Activated naive CD4-positive, alpha-beta T cell treated with anti-CD3 and anti-CD28 coated beads, Interleukin-2, amount 50 U/mL, for 72 hours (primary cell): ENCODE measurements at regions not wholly inside any gene's neighbourhood (a gene's known extent, or its start where the extent isn't known, plus 50 kb on each side); places are given as distances from the start of the nearest gene placed in this dataset.
"Not testable (repeated sequence)": the region's sequence is repeated elsewhere in the genome, so short reads cannot be mapped to it uniquely, and the experiment has no call there.

ENCODE experiments used
- ATAC-seq, 2 donors: fragments of 150-1000 bp; cut with Tn5 transposase; 2 replicates each; pipeline ENCODE4 v1.10.0; 2021; ENCODE audit warnings: mild to moderate bottlenecking in 2 of 2, moderate library complexity in 2 of 2
- DNase-seq, 2 donors: peaks; one replicate each; pipeline ENCODE4 v3.0.0; 2021 to 2022; ENCODE audit warnings: low spot score in 2 of 2
- H3K27ac Mint-ChIP-seq, 2 donors: one replicate each; pipeline ENCODE4 v1.8.0; 2022; ENCODE audit warnings: mild to moderate bottlenecking in 2 of 2, mixed read lengths in 2 of 2
- H3K36me3 Mint-ChIP-seq, 2 donors: one replicate each; pipeline ENCODE4 v1.8.0; 2022; ENCODE audit warnings: mixed read lengths in 2 of 2
- H3K9me3 Mint-ChIP-seq, 2 donors: one replicate each; pipeline ENCODE4 v1.8.0; 2022; ENCODE audit warnings: mixed read lengths in 2 of 2

DNA sequence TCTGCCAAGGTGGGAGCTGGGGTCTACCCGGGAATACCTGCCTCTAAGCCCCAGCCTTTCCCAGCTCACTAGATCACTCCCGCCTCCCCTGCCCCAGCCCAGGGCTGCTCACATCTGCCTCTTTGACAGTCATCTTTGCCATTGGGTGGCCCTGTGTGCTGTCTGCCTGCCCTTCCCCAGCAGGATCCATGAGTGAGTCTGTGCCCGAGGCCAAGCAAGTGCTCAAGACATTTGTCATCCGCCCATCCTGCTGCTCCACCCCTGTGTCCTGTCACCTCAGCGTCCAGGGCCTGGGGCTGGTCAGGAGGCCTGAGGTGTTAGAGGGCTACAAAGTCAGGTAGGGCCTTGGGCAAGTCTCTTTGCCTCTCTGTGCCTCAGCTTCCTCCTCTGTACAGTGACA is 89.4 kb downstream of the LSM3 start:
- no peaks in the 10 kb centered on the region for H3K9me3 Mint-ChIP-seq
- no peak overlapping the region for H3K27ac Mint-ChIP-seq
- DNase-seq (no peak), ATAC-seq (no peak)
- H3K36me3 Mint-ChIP-seq = no peaks in the 10 kb centered on the region

DNA sequence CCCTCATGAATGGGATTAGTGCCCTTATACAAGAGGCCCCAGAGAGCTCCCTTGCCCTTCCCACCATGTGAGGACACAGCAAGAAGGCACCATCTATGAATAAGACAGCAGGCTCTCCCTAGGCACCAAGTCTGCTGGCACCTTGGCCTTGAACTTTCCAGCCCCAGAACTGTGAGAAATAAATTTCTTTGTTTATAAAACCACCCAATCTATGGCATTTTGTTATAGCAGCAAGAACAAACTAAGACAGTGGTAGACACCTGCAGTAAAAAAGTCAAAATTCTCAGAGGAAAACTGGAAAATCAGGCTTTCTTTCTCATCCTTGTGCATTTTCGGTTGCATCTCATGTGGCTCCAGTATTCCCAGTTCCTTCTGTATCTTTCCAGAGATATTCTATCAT is 90.3 kb downstream of the LSM3 start:
- H3K36me3 Mint-ChIP-seq = no peaks in the 10 kb centered on the region
- H3K27ac Mint-ChIP-seq = no peak overlapping the region
- no peak for ATAC-seq
- DNase-seq = no peak
- no peaks in the 10 kb centered on the region for H3K9me3 Mint-ChIP-seq

DNA sequence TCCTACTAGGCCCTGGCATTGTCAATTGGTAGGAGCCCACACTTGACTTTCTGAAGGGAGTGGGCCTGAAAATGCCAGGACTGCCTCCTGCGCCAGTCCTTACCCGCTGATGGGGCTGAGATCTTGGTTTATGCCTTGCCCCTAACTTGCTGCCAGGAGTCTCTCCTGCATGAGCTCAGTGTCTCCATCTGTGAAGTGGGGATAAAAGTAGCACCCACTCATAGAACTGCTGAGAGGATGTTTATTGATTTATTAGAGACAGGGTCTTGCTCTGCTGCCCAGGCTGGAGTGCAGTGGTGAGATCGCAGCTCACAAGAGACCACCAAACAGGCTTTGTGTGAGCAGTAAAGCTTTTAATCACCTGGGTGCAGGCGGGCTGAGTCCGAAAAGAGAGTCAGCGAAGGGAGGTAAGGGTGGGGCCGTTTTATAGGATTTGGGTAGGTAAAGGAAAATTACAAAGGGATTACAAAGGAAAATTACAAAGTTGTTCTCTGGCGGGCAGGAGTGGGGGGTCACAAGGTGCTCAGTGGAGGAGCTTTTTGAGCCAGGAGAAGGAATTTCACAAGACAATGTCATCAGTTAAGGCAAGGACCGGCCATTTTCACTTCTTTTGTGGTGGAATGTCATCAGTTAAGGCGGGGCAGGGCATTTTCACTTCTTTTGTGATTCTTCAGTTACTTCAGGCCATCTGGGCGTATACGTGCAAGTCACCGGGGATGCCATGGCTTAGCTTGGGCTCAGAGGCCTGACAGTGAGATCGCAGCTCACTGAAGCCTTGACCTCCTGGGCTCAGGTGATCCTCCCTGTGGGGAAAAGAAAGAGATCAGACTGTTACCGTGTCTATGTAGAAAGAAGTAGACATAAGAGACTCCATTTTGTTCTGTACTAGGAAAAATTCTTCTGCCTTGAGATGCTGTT is 93.7 kb downstream of the LSM3 start:
- not testable (repeated sequence) for H3K36me3 Mint-ChIP-seq, ATAC-seq, H3K9me3 Mint-ChIP-seq, H3K27ac Mint-ChIP-seq, DNase-seq

DNA sequence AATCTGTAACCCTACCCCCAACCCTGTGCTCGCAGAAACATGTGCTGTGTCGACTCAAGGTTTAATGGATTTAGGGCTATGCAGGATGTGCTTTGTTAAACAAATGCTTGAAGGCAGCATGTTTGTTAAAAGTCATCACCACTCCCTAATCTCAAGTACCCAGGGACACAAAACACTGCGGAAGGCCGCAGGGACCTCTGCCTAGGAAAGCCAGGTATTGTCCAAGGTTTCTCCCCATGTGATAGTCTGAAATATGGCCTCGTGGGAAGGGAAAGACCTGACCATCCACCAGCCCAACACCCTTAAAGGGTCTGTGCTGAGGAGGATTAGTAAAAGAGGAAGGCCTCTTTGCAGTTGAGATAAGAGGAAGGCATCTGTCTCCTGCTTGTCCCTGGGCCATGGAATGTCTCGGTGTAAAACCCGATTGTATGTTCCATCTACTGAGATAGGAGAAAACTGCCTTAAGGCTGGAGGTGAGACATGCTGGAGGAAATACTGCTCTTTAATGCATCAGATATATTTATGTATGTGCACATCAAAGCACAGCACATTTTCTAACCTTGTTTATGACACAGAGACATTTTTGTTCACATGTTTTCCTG is 94.4 kb downstream of the LSM3 start:
- not testable (repeated sequence) for DNase-seq, H3K9me3 Mint-ChIP-seq

DNA sequence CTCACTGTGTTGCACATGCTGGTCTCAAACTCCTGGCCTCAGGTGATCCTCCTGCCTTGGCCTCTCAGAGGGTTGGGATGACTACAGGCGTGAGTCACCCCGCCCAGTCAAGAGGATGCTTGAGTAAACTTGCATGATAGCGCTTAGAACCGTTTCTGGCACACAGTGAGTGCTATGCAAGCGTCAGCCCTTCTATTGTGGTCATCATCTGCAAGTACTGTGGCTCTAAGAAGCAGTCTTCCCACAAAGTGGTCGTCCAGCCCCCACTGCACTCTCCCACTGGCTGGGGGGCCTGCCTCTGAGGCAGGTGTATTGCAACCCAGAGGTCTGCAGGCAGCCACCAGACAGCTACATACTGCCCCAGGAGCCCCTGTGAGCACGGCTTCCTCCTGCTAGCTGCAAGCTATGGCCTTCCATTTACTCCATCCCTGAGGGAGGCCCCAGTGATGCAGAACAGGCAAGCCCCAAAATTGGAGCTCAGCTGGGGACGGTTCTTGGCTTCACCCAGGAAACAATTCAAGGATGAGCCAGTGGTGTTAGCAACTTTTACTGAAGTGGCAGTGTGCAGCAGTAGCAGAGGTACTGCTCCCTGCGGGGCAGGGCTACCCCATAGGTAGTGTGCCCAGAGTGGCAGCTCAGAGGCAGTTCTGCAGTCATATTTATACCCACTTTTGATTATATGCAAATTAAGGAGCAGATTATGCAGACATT is 95.4 kb downstream of the LSM3 start:
- Mint-ChIP-seq H3K27ac (no peak overlapping the region), H3K36me3 (no peaks in the 10 kb centered on the region), H3K9me3 (no peaks in the 10 kb centered on the region)
- ATAC-seq = no peak
- no peak for DNase-seq

More for the DNA sequence above, 94.4 kb downstream of the LSM3 start:
- H3K27ac Mint-ChIP-seq, ATAC-seq, H3K36me3 Mint-ChIP-seq: not testable (repeated sequence)

DNA sequence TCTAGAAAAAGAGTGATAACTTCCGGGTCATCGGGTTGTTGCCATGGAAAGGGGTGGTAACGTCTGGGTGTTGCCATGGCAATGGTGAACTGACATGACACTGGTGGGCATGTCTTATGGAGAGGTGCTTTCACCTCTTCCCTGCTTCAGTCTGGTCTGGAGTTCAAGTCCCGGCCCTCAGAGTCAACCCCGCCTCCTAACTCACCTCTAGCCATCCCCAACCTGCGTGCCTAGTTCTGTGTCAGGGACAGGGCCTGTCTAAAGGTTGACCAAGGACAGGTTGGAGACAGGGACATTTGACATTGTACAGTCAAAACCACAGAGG is 96.0 kb downstream of the LSM3 start:
- no peaks in the 10 kb centered on the region for H3K9me3 Mint-ChIP-seq
- ATAC-seq (no peak), DNase-seq (no peak)
- H3K27ac Mint-ChIP-seq = no peak overlapping the region
- no peaks in the 10 kb centered on the region for H3K36me3 Mint-ChIP-seq

DNA sequence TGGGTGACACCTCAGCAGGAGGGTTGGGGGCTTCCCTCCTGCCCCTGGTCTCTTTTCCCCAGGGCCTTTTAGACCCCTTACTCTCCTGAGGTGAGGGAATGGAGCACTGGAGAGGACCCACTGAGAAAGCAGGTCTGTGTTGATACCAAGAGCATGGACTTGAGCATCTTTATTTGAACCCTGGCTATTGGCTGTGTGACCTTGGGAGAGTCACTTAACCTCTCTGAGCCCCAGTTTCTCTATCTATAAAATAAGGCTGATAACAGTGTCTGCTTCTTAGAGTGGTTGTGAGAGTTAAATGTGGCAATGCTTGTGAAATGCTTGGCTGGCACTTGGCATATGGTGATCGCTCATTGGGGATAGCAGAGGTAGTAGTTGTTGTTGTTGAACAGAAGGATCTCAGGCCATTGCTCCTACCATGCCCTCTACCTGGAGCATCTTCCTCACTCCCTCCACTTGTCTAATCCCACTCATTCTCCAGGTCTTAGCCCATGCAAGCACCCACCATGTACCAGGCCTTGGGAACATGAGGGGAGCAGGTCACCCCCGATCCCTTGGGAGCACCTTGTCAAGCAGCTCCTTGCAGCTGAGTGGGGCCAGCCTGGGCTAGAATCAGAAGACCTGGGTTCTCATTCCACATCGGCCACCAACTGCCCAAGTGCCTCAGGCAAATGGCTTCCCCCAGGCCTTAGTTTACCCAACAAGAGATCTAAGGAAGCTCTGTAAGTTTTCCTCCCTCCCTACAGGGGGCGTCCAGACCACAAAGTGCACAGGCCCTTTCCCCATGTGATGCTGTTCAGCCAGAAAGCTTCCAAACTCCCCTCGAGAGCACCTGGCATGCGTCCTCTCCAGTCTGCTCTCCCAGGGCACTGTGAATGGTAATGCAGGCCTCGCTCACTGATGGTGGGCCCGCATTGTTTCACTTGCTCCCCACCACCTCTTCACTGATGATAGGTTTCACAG is 96.7 kb downstream of the LSM3 start:
- DNase-seq (no peak), ATAC-seq (no peak)
- no peaks in the 10 kb centered on the region for H3K9me3 Mint-ChIP-seq
- H3K36me3 Mint-ChIP-seq = no peaks in the 10 kb centered on the region
- no peak overlapping the region for H3K27ac Mint-ChIP-seq

DNA sequence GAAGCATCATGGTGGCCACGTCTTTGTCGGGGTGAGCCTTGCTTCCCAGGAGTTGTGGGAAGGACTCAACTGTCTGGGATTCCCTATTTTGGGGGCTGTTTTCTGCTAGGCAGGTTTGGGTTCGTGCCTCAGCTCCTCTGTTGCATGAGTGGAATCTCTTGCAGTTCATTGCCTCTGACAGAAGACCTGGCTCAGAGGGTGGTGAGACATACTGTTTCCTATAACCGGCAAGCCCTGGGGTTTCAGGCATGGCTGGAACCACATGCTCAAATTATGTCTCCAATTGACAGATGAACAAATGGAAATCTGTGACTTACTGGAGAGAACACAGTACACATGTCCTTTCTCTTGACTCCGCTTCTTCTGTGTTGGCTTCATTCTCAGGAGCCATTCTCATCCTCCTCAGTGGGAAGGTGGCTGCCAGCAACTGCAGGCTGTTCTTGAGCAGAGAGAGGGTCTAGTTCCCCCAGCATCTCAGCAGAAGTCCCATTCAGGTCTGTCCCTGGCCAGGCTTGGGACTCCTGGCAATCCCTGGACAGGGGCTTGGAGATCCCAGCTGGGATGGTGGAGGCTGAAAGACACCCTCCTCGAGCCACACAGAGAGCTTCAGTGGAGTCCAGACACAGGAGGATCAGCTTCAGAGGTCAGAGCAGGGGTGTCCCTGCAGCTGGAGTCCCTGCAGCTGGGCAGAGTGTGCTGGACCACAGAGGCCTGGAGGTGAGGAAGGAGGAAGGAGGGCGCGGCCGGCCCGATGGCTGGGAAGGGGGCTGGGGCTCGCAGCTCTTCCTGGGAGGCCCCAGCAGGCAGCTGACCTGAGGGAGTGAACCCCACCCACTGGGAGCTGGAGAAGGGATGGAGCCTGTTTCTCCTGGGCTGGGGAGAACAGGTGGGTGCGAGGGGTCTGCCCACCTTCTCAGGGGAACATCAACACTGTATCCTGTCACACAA is 97.6 kb downstream of the LSM3 start:
- Mint-ChIP-seq H3K9me3 (no peaks in the 10 kb centered on the region), H3K27ac (no peak overlapping the region), H3K36me3 (no peaks in the 10 kb centered on the region)
- DNase-seq (no peak), ATAC-seq (no peak)

DNA sequence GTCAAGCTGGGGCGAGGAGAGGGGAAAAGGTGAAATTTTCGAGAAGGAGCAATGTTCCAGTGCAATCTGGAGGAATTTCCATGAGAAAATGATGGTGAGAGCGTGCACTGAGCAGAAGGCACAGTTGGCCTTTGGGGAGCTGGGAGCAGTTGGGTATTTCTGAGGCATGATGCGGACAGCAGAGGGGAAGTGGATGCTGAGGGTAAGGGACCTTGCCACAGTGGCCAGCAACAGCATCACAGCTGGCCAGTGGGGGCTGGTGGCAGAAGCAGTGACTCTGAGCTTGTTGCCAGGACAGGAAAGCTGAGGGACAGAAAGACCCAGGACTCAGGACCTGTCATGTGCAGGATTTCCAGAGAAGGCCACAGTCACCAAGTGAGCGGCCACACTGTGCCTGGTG is 98.9 kb downstream of the LSM3 start:
- no peak for DNase-seq
- ATAC-seq = no peak
- no peaks in the 10 kb centered on the region for H3K9me3 Mint-ChIP-seq
- no peaks in the 10 kb centered on the region for H3K36me3 Mint-ChIP-seq
- no peak overlapping the region for H3K27ac Mint-ChIP-seq

DNA sequence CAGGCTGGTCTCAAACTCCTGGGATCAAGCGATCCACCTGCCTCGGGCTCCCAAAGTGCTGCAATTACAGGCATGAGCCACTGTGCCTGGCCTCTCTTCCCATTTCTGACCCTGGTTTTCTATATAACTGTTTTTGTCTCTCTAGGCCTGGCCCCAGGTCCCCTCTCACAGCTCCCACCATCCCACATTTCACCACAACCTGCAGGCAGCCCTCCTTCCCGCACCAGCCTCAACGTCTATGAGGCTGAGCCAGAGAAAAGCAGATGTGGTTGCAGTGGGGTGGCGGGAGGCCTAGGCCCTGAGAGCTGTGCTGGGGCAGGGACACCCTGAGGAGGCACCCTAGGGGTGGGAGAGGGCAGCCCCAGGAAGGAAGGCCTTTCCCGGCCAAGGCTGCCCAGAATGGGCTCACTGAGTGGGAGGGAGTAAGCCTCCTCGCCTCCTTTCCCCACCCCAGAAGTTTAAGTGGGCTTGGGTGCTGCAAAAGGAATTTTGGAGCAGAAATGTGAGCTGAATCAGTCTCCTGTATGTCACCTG is 99.7 kb downstream of the LSM3 start:
- Mint-ChIP-seq H3K9me3 (no peaks in the 10 kb centered on the region), H3K36me3 (no peaks in the 10 kb centered on the region), H3K27ac (no peak overlapping the region)
- no peak for ATAC-seq
- DNase-seq = no peak

DNA sequence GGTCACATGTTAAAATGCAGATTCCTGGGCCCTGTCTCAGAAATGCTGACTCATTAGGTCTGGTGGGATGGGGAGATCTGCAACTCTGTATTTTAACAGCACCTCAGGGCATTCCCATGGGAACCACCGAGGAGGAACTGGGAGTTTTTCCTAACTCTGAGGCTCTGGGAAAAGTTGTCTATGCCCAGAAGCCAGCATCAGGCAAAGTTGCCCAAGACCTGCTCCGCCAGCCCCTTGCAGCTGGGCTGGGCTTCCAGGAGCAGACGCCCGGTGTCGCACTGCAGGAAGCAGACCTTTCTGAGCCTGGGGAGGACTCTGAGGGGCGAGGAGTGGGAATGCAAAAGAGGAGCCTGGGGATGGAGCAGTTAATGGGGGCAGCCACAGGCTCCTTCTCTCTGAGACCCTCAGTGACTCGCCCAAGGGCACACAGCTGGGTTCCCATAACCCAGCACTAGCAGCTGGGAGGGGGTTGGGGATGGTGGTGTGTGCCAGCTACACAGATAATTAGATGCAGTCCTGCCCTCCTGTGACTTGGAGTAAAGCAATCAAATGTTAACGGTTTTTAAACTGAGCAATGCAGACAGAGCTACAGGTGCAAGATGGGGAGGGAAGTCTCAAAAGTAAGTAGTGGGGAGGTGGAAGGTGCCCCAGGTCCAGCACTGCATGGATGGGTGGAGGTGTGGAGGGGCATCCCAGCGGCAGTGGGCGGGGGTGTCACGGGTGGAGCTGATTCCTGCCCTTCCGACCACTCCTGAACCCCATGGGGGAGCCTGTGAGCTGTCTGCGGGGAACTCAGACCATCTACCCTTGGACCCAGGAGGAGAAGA is 100.4 kb downstream of the LSM3 start:
- Mint-ChIP-seq H3K36me3 (no peaks in the 10 kb centered on the region), H3K27ac (no peak overlapping the region), H3K9me3 (no peaks in the 10 kb centered on the region)
- DNase-seq (no peak), ATAC-seq (no peak)

DNA sequence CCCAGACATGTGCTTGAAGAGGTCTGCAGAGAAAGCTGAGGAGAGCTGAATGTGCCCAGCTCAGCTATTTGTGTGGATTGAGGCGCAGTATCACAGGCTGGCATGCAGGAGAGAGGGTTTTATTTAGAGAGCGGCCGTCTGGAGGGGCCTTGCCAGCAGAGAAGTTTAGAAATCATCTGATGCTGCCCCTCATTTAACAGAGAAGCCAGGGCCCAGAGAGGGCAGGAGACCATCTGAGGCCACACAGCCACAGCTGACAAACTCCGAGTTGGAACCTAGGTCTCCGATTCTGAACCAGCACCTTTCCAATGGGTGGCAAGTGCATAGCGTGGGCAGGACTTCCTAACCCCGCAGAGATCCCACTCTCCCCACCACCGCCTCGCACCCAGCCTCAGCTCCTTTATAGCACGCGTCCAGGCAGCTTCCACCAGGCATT is 101.0 kb downstream of the LSM3 start:
- H3K9me3 Mint-ChIP-seq = no peaks in the 10 kb centered on the region
- no peak for ATAC-seq
- no peaks in the 10 kb centered on the region for H3K36me3 Mint-ChIP-seq
- DNase-seq = no peak
- H3K27ac Mint-ChIP-seq = no peak overlapping the region

DNA sequence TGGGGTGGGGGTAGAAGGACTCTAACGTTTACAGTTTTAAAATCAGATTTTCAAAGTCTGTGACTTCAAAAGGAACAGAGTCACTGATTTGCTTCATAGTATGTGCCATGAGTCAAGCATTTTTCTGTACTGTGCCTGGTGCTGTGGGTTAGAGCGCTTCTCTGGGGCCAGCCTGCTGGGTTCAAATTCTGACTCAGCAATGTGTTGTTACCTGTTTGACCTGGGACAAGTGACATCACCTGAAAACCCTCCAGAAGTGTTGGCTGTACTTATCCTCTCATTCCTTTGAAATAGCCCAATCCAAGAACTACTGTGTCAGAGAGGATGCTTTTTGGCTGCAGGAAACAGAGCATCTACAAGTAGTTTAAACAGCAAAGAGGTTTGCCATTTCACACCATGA is 101.7 kb downstream of the LSM3 start:
- ATAC-seq = no peak
- no peaks in the 10 kb centered on the region for H3K9me3 Mint-ChIP-seq

DNA sequence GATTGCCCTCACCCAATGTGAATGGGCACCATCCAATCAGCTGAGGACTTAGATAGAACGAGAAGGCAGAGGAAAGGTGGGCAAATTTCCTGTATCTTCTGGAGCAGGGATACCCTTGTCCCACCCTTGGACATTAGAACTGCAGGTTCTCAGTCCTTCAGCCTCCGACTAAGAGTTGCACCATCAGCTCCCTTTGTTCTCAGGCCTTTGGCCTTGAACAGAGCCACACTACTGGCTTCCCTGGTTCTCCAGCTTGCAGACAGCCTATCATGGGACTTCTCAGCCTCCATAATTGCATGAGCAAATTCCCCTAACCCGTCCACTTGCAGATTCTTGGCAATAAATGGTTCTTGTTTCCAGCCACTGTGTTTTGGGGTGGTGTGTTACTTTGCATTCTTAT is 102.4 kb downstream of the LSM3 start:
- no peak overlapping the region for H3K27ac Mint-ChIP-seq
- H3K36me3 Mint-ChIP-seq = no peaks in the 10 kb centered on the region
- DNase-seq = no peak
- H3K9me3 Mint-ChIP-seq = no peaks in the 10 kb centered on the region
- ATAC-seq = no peak

More for the DNA sequence above, 101.7 kb downstream of the LSM3 start:
- no peak overlapping the region for H3K27ac Mint-ChIP-seq
- no peaks in the 10 kb centered on the region for H3K36me3 Mint-ChIP-seq
- no peak for DNase-seq
